Posterior vena cava (tissue), 2 donors: ENCODE measurements at regions not wholly inside any gene's neighbourhood (a gene's known extent, or its start where the extent isn't known, plus 50 kb on each side); places are given as distances from the start of the nearest gene placed in this dataset.

ENCODE experiments used
- DNase-seq: peaks from one replicate; pipeline ENCODE4 v3.0.0-alpha.2; 2020; ENCODE audit warnings: low spot score
- intact Hi-C, 2 donors: fragments of 100-400 bp; cut with DNase I; formaldehyde crosslinking; loops; one replicate each; pipeline versions ENCODE4 v1.14.1 to v1.14.2; 2022 to 2023
- donor health status: DM: yes; HTN: yes; CAD: no.
- donor health status: DM: yes; HTN: yes; CAD: no.

GRCh38 chr13:74845806-74846205, 636.2 kb downstream of the TBC1D4 start:
- DNase-seq = no peak
- intact Hi-C loops = no loop called here

DNA sequence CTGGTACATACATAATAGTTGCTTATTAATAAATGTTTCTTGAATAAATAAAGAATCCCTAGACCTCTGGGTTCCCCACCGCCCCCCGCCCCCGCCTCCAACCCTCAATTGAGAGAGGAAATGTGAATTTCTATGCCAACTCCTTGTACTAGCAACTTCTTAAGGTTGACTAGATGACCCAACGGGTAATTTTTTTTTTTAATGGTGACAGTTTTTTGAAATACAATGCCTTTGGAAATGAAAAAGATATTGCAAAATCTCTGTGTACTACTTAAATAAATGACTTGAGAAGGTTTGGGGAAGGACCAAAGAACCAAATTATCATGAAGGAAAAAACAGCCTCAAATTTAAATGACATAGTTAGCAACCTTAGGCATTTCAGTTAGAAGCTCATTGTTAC, 640.3 kb downstream of the TBC1D4 start:
- no peak for DNase-seq
- intact Hi-C loops = no loop called here

DNA sequence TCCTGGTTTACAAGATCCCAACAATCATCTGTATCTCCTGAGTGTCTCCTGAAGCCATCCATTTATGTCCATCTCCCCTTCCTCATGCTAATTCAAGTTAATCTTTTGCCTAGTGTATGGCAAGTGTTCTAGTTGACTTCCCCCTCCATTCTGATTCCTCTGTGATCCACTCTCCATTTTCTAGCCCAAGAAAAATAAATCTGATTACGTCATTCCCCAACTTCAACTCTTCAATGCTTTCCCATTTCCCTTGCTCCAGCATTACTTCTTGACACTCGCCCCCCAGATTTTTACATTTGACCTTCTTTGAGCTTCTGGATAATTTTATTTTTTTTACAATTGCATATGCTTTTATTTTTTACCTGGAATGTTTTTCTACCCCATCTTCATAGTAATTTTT, 640.8 kb downstream of the TBC1D4 start:
- no peak for DNase-seq
- intact Hi-C loops = no loop called here

GRCh38 chr13:74839656-74840055, 642.3 kb downstream of the TBC1D4 start:
- intact Hi-C loops = no loop called here

DNA sequence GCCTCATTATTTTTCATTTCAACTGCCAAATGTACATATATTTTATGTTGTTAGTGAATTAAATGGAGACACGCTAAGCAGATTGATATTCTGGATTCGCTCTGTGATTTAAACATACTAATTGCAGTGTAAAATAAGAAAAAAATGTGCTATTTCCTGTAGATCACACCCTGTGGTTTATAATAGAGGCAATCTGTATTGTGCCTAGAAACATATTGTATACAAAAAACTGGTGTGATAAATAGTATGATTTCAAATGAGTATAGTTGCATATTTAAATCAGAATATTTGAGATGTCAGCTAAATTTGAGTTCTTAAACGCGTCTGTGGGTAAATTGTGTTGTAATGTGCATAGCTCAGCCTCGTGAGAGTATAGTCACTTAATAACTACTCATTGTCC, 643.9 kb downstream of the TBC1D4 start:
- no peak for DNase-seq
- intact Hi-C loops = no loop called here

More at GRCh38 chr13:74839656-74840055, 642.3 kb downstream of the TBC1D4 start:
- DNase-seq = no peak

DNA sequence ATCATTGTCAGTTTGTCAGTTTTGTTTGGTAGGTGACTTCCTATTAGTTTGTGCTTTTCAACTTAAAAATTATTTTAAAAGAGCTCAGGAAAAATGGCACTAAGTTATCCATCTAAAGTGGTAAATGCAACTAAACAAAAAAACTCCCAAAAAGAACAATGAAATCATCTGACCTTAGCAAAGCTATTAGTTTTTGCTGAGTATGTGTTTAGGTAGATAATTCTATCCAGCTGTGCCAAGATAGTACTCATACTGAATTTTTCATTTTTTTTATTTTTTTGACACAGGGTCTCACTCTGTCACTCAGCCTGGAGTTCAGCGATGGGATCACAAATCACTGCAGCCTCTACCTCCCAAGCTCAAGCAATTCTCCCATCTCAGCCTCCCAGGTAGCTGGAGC, 645.3 kb downstream of the TBC1D4 start:
- intact Hi-C loops = no loop called here
- DNase-seq = no peak

GRCh38 chr13:74835579-74835978, 646.4 kb downstream of the TBC1D4 start:
- intact Hi-C loops = no loop called here

DNA sequence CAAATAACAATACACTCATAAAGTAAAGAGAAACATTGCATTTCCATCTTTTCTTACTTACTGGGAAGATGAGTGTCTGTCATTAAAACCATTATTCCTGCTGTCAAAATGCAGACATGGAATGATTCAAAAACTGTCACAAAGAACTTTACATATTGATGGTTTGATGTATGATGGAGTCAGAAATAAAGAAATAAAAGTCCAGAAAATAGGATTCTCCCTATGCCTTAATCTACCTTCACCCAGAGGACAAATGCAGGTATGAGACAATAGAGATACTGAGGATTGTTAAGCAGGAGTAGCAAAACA, 656.1 kb downstream of the TBC1D4 start:
- intact Hi-C loops = no loop called here
- no peak for DNase-seq

More at GRCh38 chr13:74835579-74835978, 646.4 kb downstream of the TBC1D4 start:
- DNase-seq = no peak

DNA sequence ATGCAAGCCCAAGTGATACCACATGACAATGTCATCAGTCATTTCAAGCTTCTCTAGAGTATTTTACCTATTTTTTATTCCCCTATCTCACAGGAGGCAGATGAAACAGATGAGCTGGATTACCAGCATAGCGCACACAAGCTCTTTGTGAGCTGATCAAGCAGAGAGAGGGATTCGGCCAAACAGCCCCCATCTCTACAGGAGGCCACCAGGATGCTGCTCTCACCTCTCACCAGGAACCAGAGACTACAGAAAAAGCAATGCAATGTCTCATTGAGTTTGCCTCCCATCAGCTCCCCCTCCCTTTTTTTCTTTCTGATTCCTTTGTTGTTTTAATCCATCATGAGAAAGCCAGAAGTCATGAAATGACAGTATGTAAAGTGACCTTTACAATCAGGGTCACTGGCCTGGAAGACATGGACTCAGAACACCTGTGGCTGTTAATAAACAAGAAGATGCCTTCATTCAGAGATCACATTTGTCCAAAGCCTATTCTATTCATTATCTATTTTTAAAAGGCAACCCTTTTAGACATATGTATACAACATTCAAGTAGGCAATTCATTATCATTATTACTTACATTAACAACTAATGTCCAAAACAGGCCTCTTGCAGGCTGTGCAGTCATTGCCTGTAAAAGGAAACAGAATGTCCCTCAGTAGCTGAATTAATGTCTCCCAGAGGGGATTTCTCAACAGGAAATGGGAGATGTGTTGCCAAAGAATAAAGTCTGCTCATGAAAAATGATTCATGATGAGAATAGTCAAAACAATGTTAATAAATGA, 656.6 kb downstream of the TBC1D4 start:
- intact Hi-C loops = no loop called here
- DNase-seq = no peak

DNA sequence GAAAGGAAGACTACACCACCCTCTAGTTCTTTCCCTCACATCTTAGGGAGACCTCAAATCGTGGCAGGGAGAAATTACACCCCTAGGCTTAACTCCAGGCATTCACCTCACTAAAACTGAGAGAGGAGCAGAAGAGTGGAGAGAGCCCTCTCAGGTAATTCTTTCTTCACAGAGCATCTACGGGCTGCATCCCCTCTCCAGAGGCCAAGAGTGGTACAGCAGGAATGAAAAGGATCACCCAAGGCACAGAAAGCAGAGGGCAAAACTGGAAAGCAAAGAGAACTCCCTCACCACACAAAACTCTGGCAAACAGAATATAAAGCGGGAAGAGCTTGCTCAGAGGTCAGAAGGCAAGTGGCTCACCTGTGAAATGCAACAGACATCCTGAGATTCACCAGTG, 661.2 kb downstream of the TBC1D4 start:
- intact Hi-C loops = no loop called here
- no peak for DNase-seq

- intact Hi-C loops = no loop called here
- DNase-seq = no peak
Measured at GRCh38 chr13:74819549-74819948, 662.4 kb downstream of the TBC1D4 start.

DNA sequence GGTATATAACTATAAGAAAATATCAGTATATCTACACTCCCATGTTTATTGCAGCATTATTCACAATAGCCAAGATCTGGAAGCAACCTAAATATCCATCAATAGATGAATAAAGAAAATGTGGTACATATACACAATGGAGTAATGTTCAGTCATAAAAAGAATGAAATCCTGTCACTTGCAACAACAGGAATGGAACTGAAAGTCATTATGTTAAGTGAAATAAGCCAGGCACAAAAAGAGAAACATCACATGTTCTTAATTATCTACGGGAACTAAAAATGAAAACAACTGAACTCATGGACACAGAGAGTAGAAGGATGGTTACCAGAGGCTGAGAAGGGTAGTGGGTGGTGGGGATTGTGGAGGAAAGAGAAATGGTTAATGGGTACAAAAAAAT, 665.2 kb downstream of the TBC1D4 start:
- no peak for DNase-seq
- intact Hi-C loops = no loop called here

DNA sequence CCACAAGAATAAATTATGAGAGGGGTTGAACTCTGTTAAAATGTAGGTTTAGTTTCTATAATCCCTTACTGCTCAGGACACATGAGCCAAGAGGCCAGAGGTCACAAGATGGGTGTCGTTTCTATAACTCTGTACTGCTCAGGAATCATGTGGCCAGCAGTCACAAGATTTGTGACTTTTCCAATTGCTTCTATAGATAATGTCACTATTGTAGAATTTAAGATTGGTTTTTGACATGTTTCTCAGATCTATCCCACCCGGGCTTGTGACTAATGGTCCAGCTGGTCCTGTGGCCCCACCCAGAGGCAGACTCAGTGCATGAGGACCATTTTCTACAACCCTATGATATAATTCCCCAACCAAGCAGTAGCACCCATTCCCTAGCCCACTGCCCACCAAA, 662.0 kb upstream of the KLF12 start:
- intact Hi-C loops = loop anchor here in 1 of 2 donors (5.0 kb wide), 1 partner anchor 1749 kb away; no protein-coding TSS in a partner anchor

GRCh38 chr13:74795526-74795925, 661.3 kb upstream of the KLF12 start:
- no peak for DNase-seq
- intact Hi-C loops = loop anchor here in 1 of 2 donors (5.0 kb wide), 1 partner anchor 1748 kb away; no protein-coding TSS in a partner anchor

More for the DNA sequence above, 662.0 kb upstream of the KLF12 start:
- DNase-seq = no peak

DNA sequence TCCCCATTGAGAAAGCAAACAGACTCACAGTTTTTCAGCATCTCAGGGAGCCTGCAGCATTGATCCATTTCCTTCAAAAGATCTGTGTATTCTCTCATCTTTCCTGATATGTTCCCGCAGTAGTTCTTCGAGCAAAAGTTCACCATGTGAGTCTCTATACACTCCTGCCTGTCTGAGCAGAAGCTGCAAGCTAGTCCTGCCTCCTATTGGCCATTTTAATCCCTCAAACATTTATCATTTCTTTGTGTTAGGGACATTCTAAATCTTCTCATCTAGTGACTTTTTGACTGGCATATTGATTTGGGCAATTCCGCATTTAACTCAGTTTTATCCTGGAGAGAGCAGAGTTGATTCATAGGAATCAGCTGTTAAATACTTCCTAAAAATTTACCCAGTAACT, 660.4 kb upstream of the KLF12 start:
- intact Hi-C loops = no loop called here
- no peak for DNase-seq

DNA sequence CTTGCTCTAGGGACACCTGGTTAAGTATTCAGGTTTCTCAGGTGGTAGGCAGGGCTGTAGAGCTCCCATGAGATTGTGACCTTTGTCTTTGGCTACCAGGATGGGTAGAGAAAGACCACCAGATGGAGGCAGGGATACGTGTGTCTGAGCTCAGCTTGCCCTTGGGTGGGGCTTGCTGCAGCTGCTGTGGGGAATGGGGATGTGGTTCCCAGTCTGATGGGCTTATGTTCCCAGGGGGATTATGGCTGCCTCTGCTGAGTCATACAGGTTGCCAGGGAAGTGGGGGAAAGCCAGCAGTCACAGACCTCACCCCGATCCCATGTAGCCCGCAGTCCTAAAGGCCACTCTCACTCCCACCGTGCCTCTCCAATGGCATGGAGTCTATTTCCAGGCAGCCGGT, 659.9 kb upstream of the KLF12 start:
- no peak for DNase-seq
- intact Hi-C loops = no loop called here

DNA sequence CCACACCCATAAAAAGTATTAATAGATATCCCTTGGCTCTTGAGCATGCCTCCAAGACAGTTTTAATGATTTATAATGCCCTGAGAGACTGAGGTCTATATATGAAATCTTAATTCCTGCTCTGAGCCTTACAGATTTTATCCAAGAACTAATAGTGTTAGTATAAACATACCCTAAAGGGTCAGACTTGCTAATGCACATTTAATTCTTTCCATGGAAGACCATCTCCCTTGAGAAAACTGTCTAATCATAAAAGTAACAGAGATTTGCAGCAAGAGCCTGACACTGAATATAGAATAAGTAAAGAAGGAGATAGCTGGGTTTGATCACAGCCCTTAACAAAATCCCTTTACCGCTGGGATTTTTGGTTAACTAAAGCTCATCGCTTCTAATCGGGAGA, 650.8 kb upstream of the KLF12 start:
- DNase-seq = no peak
- intact Hi-C loops = no loop called here

DNA sequence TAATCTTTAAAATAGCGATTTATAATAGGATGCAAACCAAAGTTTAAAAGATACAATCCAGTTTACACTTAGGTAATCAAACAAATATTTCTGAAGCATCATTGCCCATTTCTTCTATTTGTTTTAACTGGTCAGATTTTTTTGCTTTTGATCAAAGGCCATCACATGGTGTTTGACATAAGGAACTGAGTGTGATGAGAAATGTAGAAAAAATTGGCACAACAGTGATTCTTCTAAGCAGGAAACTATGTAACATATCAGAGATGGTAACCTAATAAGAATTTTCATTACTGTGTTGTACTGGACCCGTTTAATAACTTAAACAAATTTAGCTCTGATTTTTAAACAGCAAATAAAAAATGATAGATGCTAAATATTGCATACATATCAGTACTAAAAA, 644.7 kb upstream of the KLF12 start:
- intact Hi-C loops = no loop called here
- DNase-seq = no peak

DNA sequence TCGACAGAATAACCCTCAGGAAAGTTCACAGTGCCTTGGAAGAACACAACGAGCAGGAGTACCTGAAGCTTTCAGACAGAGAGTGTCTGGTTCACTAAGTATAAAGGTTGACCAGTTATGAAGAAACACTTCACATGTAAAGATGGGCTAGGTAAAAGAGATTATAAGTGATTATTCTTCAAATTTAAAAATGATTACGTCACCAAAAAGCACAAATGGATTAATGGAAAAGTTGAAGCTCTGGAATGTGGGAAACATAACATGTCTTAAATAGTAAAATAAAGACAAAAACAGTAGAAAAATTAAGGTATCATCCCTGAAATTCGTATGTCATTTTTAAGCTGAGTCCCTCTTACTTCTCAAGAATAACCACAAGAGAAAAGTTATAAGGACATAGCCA, 643.9 kb upstream of the KLF12 start:
- no peak for DNase-seq
- intact Hi-C loops = no loop called here

DNA sequence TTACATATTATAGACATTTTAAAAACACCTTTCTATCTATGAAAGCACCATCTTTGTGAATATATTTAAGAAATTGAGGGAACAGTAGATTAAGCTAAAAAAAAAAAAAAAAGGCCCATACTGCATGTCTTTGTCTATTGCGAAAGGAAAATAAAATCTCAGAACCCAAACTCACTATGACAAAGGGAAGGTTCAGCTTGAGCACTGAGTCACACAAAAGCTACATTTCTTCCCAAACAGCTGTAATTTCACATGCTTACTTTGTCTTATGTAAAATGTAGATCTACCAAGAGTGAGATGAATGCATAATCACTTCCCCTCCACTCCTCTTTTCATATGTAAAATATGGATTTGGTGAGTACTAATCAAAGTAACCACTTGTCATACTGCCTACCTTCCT, 640.1 kb upstream of the KLF12 start:
- DNase-seq = no peak
- intact Hi-C loops = no loop called here

GRCh38 chr13:74773248-74773647, 639.0 kb upstream of the KLF12 start:
- no peak for DNase-seq
- intact Hi-C loops = no loop called here

DNA sequence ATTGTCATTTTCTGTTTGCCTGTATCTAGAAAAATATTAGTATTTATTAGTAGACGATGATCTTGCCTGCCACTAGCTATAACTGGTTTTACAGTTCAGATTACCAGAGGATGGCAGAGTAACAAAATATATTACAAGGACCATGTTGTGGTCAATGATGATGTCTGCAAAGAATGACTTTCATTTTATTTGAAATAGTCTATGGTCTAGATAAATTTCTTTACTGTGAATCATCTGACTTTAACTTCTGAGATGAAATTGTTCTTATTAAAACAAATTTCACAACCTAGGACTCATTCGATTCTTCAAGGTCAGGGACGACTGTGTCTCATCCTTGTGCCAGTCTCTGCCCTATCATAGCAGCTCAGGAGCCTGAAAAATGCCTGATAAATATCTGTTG, 637.8 kb upstream of the KLF12 start:
- intact Hi-C loops = no loop called here
- no peak for DNase-seq
